ENCODE measurements at regions not wholly inside any gene's neighbourhood (a gene's known extent, or its start where the extent isn't known, plus 50 kb on each side); places are given as distances from the start of the nearest gene placed in this dataset. TPM values are rescaled to one million over a fixed set of nuclear protein-coding genes. Genes with fewer than 3 reads are reported as not detected.

GRCh38 chr1:237953238-237953637 lies 62.5 kb upstream of the ZP4 start (continued):
- TF ChIP-seq, protein P1, sequence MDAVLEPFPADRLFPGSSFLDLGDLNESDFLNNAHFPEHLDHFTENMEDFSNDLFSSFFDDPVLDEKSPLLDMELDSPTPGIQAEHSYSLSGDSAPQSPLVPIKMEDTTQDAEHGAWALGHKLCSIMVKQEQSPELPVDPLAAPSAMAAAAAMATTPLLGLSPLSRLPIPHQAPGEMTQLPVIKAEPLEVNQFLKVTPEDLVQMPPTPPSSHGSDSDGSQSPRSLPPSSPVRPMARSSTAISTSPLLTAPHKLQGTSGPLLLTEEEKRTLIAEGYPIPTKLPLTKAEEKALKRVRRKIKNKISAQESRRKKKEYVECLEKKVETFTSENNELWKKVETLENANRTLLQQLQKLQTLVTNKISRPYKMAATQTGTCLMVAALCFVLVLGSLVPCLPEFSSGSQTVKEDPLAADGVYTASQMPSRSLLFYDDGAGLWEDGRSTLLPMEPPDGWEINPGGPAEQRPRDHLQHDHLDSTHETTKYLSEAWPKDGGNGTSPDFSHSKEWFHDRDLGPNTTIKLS (IDR thresholded peaks at IDR 0.05; ENCODE audit: borderline replicate concordance, low read depth) = no peak
- TF ChIP-seq, protein P2, sequence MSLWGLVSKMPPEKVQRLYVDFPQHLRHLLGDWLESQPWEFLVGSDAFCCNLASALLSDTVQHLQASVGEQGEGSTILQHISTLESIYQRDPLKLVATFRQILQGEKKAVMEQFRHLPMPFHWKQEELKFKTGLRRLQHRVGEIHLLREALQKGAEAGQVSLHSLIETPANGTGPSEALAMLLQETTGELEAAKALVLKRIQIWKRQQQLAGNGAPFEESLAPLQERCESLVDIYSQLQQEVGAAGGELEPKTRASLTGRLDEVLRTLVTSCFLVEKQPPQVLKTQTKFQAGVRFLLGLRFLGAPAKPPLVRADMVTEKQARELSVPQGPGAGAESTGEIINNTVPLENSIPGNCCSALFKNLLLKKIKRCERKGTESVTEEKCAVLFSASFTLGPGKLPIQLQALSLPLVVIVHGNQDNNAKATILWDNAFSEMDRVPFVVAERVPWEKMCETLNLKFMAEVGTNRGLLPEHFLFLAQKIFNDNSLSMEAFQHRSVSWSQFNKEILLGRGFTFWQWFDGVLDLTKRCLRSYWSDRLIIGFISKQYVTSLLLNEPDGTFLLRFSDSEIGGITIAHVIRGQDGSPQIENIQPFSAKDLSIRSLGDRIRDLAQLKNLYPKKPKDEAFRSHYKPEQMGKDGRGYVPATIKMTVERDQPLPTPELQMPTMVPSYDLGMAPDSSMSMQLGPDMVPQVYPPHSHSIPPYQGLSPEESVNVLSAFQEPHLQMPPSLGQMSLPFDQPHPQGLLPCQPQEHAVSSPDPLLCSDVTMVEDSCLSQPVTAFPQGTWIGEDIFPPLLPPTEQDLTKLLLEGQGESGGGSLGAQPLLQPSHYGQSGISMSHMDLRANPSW (CRISPR knock-in tag; IDR thresholded peaks at IDR 0.05) = no peak
- TF ChIP-seq FOXJ2 (tag; IDR thresholded peaks at IDR 0.05) (no peak), ZBTB26 (CRISPR knock-in tag; IDR thresholded peaks at IDR 0.05) (no peak), SNIP1 (IDR thresholded peaks at IDR 0.05; ENCODE audit: low read depth) (no peak), CSDE1 (IDR thresholded peaks at IDR 0.05) (no peak), TFAM (CRISPR knock-in tag; conservative IDR thresholded peaks at IDR 0.05) (no peak)

Small RNA genes lying in the stretch of these regions (small RNA-seq; reads per million reads assigned to genes)
- not detected for gene AL356010.1
- not detected for gene AL590135.1
- gene RNU6-725P = not detected

Measured in K562 (cell line).